ENCODE measurements at regions not wholly inside any gene's neighbourhood (a gene's known extent, or its start where the extent isn't known, plus 50 kb on each side); places are given as distances from the start of the nearest gene placed in this dataset.

DNA sequence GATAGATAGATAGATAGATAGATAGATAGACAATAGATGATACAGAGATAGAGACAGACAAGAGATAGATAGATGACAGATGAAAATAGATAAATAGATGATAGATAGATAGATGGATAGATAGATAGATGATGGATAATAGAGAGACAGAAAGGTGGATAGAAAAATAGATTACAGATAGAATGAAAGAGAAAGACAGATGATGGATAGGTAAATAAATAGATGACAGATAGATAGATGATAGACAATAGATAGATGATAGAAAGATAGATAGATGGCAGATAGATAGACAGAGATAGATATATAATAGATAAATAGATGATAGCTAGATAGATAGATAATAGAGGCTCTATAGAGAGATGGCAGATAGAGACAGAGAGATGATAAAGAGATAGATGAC is 523.0 kb downstream of the BCL11B start:
- TF ChIP-seq, protein P1, sequence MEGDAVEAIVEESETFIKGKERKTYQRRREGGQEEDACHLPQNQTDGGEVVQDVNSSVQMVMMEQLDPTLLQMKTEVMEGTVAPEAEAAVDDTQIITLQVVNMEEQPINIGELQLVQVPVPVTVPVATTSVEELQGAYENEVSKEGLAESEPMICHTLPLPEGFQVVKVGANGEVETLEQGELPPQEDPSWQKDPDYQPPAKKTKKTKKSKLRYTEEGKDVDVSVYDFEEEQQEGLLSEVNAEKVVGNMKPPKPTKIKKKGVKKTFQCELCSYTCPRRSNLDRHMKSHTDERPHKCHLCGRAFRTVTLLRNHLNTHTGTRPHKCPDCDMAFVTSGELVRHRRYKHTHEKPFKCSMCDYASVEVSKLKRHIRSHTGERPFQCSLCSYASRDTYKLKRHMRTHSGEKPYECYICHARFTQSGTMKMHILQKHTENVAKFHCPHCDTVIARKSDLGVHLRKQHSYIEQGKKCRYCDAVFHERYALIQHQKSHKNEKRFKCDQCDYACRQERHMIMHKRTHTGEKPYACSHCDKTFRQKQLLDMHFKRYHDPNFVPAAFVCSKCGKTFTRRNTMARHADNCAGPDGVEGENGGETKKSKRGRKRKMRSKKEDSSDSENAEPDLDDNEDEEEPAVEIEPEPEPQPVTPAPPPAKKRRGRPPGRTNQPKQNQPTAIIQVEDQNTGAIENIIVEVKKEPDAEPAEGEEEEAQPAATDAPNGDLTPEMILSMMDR (IDR thresholded peaks at IDR 0.05) = no peak
- TF ChIP-seq POLR2A (IDR thresholded peaks at IDR 0.05) = no peak
